Trophoblast cell (in vitro differentiated cells and primary cell): ENCODE measurements at regions not wholly inside any gene's neighbourhood (a gene's known extent, or its start where the extent isn't known, plus 50 kb on each side); places are given as distances from the start of the nearest gene placed in this dataset.

Experiments used
- DNase-seq, 2 donors: peaks; one replicate each; pipeline ENCODE4 v3.0.0-alpha.2; 2016
- H2AFZ ChIP-seq: 2 replicates; pipeline ENCODE4 v1.6.1; 2013; ENCODE audit warnings: low read length, moderate library complexity, mild to moderate bottlenecking; ENCODE audit not compliant: insufficient read depth, poor library complexity
- H2AK5ac ChIP-seq: 2 replicates; pipeline ENCODE4 v1.6.1; 2013; ENCODE audit warnings: mild to moderate bottlenecking, low read length
- H2BK120ac ChIP-seq: 2 replicates; pipeline ENCODE4 v1.6.1; 2013; ENCODE audit warnings: low read length, mild to moderate bottlenecking, moderate library complexity; ENCODE audit not compliant: insufficient read depth, poor library complexity
- H2BK12ac ChIP-seq: 2 replicates; pipeline ENCODE4 v1.6.1; 2013; ENCODE audit warnings: mild to moderate bottlenecking, low read length, moderate library complexity
- H2BK5ac ChIP-seq: 2 replicates; pipeline ENCODE4 v1.6.1; 2013; ENCODE audit warnings: low read length, low read depth, moderate library complexity, mild to moderate bottlenecking; ENCODE audit not compliant: poor library complexity
- H3K14ac ChIP-seq: 2 replicates; pipeline ENCODE4 v1.6.1; 2013; ENCODE audit warnings: mild to moderate bottlenecking, low read length
- H3K18ac ChIP-seq: 2 replicates; pipeline ENCODE4 v1.6.1; 2013; ENCODE audit warnings: mild to moderate bottlenecking, low read length
- H3K23ac ChIP-seq: 2 replicates; pipeline ENCODE4 v1.6.1; 2013; ENCODE audit warnings: low read length
- H3K27ac ChIP-seq: 2 replicates; pipeline ENCODE4 v1.5.1; 2013; ENCODE audit warnings: low read depth, mild to moderate bottlenecking, inconsistent platforms, low read length, moderate library complexity
- H3K27me3 ChIP-seq: 2 replicates; pipeline ENCODE4 v1.6.1; 2013; ENCODE audit warnings: inconsistent platforms, mild to moderate bottlenecking, low read length, moderate library complexity; ENCODE audit not compliant: insufficient read depth
- H3K36me3 ChIP-seq, 2 experiments: 1 replicate in 1 of 2; 2 replicates in 1 of 2; pipeline ENCODE4 v1.6.1; 2013; ENCODE audit warnings: low read length in 2 of 2, mild to moderate bottlenecking in 2 of 2, moderate library complexity in 1 of 2; ENCODE audit not compliant: insufficient read depth in 2 of 2, control insufficient read depth in 1 of 2
- H3K4ac ChIP-seq: 2 replicates; pipeline ENCODE4 v1.6.1; 2013; ENCODE audit warnings: low read depth, mild to moderate bottlenecking, low read length, moderate library complexity
- H3K4me1 ChIP-seq, 2 experiments: 1 replicate in 1 of 2; 2 replicates in 1 of 2; pipeline ENCODE4 v1.6.1; 2013; ENCODE audit warnings: low read length in 2 of 2, mild to moderate bottlenecking in 2 of 2, moderate library complexity in 1 of 2; ENCODE audit not compliant: insufficient read depth in 2 of 2, control insufficient read depth in 1 of 2
- H3K4me2 ChIP-seq: 2 replicates; pipeline ENCODE4 v1.6.1; 2013; ENCODE audit warnings: inconsistent platforms, mild to moderate bottlenecking, low read length, moderate library complexity
- H3K4me3 ChIP-seq: 2 replicates; pipeline ENCODE4 v1.5.1; 2013; ENCODE audit warnings: mild to moderate bottlenecking, low read depth, low read length, inconsistent platforms
- H3K79me1 ChIP-seq: one replicate; pipeline ENCODE4 v1.6.1; 2013; ENCODE audit warnings: low read length
- H3K79me2 ChIP-seq: 2 replicates; pipeline ENCODE4 v1.6.1; 2013; ENCODE audit warnings: low read length, mild to moderate bottlenecking; ENCODE audit not compliant: control insufficient read depth, insufficient read depth, poor library complexity
- H3K9ac ChIP-seq: 2 replicates; pipeline ENCODE4 v1.6.1; 2013; ENCODE audit warnings: mild to moderate bottlenecking, low read length
- H3K9me3 ChIP-seq: 2 replicates; pipeline ENCODE4 v1.6.1; 2013; ENCODE audit warnings: low read depth, mild to moderate bottlenecking, control low read depth, inconsistent platforms, low read length; ENCODE audit not compliant: insufficient read depth
- H4K12ac ChIP-seq: 2 replicates; pipeline ENCODE4 v1.6.1; 2013; ENCODE audit warnings: low read depth, mild to moderate bottlenecking, low read length, moderate library complexity
- H4K8ac ChIP-seq: 2 replicates; pipeline ENCODE4 v1.6.1; 2013; ENCODE audit warnings: low read depth, mild to moderate bottlenecking, low read length, moderate library complexity
- H4K91ac ChIP-seq: one replicate; pipeline ENCODE4 v1.6.1; 2013; ENCODE audit warnings: low read depth, mild to moderate bottlenecking, low read length, moderate library complexity
- WGBS: extraction: QIAGEN DNeasy Blood & Tissue Kit; methylation state at CpG from one replicate; pipeline ENCODE4 v1.1.7; 2013; ENCODE audit warnings: missing lambda C conversion rate; ENCODE audit not compliant: insufficient read length, insufficient coverage; ENCODE audit errors: extremely low coverage; 5-methylcytosine and 5-hydroxymethylcytosine counted together

DNA sequence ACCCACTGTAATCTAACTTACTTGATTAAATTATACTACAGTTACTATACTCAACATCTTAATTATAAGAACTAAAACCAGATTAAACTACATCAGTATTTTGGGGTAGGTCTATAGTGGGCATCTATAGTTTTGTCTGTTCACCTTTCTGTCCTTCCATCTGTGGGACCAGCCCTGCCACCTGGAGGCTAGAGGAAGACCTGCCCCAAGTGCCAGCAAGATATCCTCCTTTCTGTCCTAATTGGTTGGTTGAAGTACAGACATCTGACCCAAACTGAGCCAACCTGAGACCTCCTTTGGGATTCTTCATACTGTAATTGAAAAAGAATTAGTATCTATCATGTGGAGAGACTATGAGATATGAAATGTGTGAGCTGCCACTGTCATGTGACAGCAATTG is 172.2 kb upstream of the TLL1 start:
- Histone ChIP-seq H3K79me2 (no peaks in the 10 kb centered on the region), H2BK5ac (no peak overlapping the region), H2AK5ac (no peak overlapping the region), H3K4me1 (no peaks in the 10 kb centered on the region), H3K4ac (no peak overlapping the region), H3K79me1 (no peaks in the 10 kb centered on the region), H3K27ac (no peak overlapping the region), H3K4me3 (no peak overlapping the region), H3K18ac (no peak overlapping the region), H2BK120ac (no peak overlapping the region), H2AFZ (no peak overlapping the region), H3K14ac (no peak overlapping the region), H4K8ac (no peak overlapping the region), H3K9ac (no peak overlapping the region), H3K27me3 (no peaks in the 10 kb centered on the region), H4K91ac (no peak overlapping the region), H3K9me3 (no peaks in the 10 kb centered on the region), H4K12ac (no peak overlapping the region), H3K23ac (no peak overlapping the region), H3K36me3 (no peaks in the 10 kb centered on the region), H2BK12ac (no peak overlapping the region), H3K4me2 (no peak overlapping the region)
- DNase-seq: peak in 1 of 2 donors; percentile 9

- H3K9me3 ChIP-seq: no peaks in the 10 kb centered on the region
Observed at GRCh38 chr4:165707128-165707527, 165.9 kb upstream of the TLL1 start.

GRCh38 chr4:165709516-165709915 is 163.5 kb upstream of the TLL1 start:
- H3K9me3 ChIP-seq: no peaks in the 10 kb centered on the region
- H3K4me3 ChIP-seq: no peak overlapping the region
- no peak overlapping the region for H4K12ac ChIP-seq
- H4K91ac ChIP-seq: no peak overlapping the region
- H4K8ac ChIP-seq: no peak overlapping the region
- no peaks in the 10 kb centered on the region for H3K36me3 ChIP-seq
- H3K79me1 ChIP-seq: no peaks in the 10 kb centered on the region
- H3K27me3 ChIP-seq: no peaks in the 10 kb centered on the region
- peaks cover 0 to 3% of the 10 kb centered on the region in 2 experiments for H3K4me1 ChIP-seq
- no peak overlapping the region for H2AFZ ChIP-seq
- no peak overlapping the region for H2AK5ac ChIP-seq
- H3K79me2 ChIP-seq: no peaks in the 10 kb centered on the region
- no peak overlapping the region for H3K4ac ChIP-seq
- no peak overlapping the region for H3K27ac ChIP-seq
- H2BK5ac ChIP-seq: no peak overlapping the region
- no peak overlapping the region for H3K4me2 ChIP-seq
- no peak overlapping the region for H3K9ac ChIP-seq
- no peak overlapping the region for H2BK12ac ChIP-seq
- no CpG with 5 or more reads among the region's 7 CpGs for WGBS
- no peak overlapping the region for H3K14ac ChIP-seq
- H3K23ac ChIP-seq: no peak overlapping the region
- no peak overlapping the region for H2BK120ac ChIP-seq
- DNase-seq: peak in 1 of 2 donors; percentile 18
- H3K18ac ChIP-seq: no peak overlapping the region

More at GRCh38 chr4:165707128-165707527, 165.9 kb upstream of the TLL1 start:
- Histone ChIP-seq H4K12ac (no peak overlapping the region), H3K4ac (no peak overlapping the region), H3K79me2 (no peaks in the 10 kb centered on the region), H2BK120ac (no peak overlapping the region), H3K79me1 (no peaks in the 10 kb centered on the region), H3K9ac (no peak overlapping the region), H3K23ac (no peak overlapping the region), H3K27me3 (no peaks in the 10 kb centered on the region), H4K91ac (no peak overlapping the region), H3K18ac (no peak overlapping the region), H3K4me2 (no peak overlapping the region), H3K14ac (no peak overlapping the region), H3K27ac (no peak overlapping the region), H2BK12ac (no peak overlapping the region), H3K36me3 (no peaks in the 10 kb centered on the region), H4K8ac (no peak overlapping the region), H2BK5ac (no peak overlapping the region), H3K4me3 (no peak overlapping the region), H2AK5ac (no peak overlapping the region), H3K4me1 (peaks cover 0 to 3% of the 10 kb centered on the region in 2 experiments), H2AFZ (no peak overlapping the region)
- no CpG with 5 or more reads among the region's 4 CpGs for WGBS
- no peak for DNase-seq

DNA sequence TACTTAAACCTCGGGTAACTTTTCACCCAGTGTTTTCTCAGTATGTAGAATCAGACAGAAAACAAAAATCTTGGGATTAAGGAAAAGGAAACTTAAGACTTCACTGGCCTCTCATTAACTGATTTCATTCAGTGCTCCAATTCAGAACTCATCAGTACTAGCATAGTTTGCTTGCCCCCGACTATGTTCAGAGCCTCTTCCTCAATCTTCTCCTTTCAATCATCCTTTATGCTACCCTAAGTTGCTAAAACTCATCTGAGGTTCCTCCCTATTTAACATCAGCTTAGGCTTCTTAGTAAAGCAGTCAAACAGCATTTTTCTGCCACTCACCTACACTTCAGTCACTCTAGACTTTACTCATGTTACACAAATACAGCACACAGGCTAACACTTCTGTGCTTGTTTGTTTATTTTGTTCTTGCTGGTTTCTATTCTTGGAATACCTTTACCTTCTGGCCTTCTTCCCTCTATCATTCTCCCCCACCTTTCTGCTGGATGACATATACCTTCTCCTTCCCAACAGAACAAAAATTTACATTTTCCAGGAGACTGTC is 163.0 kb upstream of the TLL1 start:
- H3K4ac ChIP-seq: no peak overlapping the region
- no peak overlapping the region for H2BK5ac ChIP-seq
- H4K8ac ChIP-seq: no peak overlapping the region
- no peak overlapping the region for H2BK12ac ChIP-seq
- no peak overlapping the region for H3K4me2 ChIP-seq
- H3K27ac ChIP-seq: no peak overlapping the region
- no peaks in the 10 kb centered on the region for H3K79me1 ChIP-seq
- no peak overlapping the region for H4K12ac ChIP-seq
- no peak overlapping the region for H3K23ac ChIP-seq
- H3K9ac ChIP-seq: no peak overlapping the region
- H2BK120ac ChIP-seq: no peak overlapping the region
- H3K18ac ChIP-seq: no peak overlapping the region
- H3K4me3 ChIP-seq: no peak overlapping the region
- no peak overlapping the region for H2AK5ac ChIP-seq
- peak in 1 of 2 donors; percentile 57 for DNase-seq
- H3K4me1 ChIP-seq: peaks cover 0 to 3% of the 10 kb centered on the region in 2 experiments
- H2AFZ ChIP-seq: no peak overlapping the region
- no CpG with 5 or more reads among the region's 2 CpGs for WGBS
- no peaks in the 10 kb centered on the region for H3K9me3 ChIP-seq
- no peaks in the 10 kb centered on the region for H3K36me3 ChIP-seq
- H4K91ac ChIP-seq: no peak overlapping the region
- H3K27me3 ChIP-seq: no peaks in the 10 kb centered on the region
- H3K14ac ChIP-seq: no peak overlapping the region
- no peaks in the 10 kb centered on the region for H3K79me2 ChIP-seq
